Astrocyte (in vitro differentiated cells and primary cell): ENCODE measurements at regions not wholly inside any gene's neighbourhood (a gene's known extent, or its start where the extent isn't known, plus 50 kb on each side); places are given as distances from the start of the nearest gene placed in this dataset.
A peak's percentile ranks its signal among the peaks of the same experiment; 100 is the strongest.

Source experiments
- DNase-seq: peaks from one replicate; pipeline ENCODE4 v3.0.0-alpha.2; 2010; ENCODE audit warnings: low read depth
- FAIRE-seq: peaks from 2 replicates; lab custom pipeline; 2011; peaks lifted over from hg19 to GRCh38; lab: Jason Lieb, UNC
- H2AFZ ChIP-seq: 2 replicates; pipeline ENCODE4 v1.6.0; 2012; ENCODE audit warnings: low read depth, low read length, inconsistent platforms
- H3K27ac ChIP-seq: 2 replicates; pipeline ENCODE4 v1.5.1; 2011; ENCODE audit warnings: low read depth, low read length, inconsistent platforms
- H3K27me3 ChIP-seq: 2 replicates; pipeline ENCODE4 v1.6.0; 2011; ENCODE audit warnings: low read length, inconsistent platforms; ENCODE audit not compliant: insufficient read depth
- H3K36me3 ChIP-seq: 2 replicates; pipeline ENCODE4 v1.5.1; 2011; ENCODE audit warnings: low read length, inconsistent platforms; ENCODE audit not compliant: insufficient read depth
- H3K4me1 ChIP-seq: 2 replicates; pipeline ENCODE4 v1.5.1; 2011; ENCODE audit warnings: low read length, inconsistent platforms; ENCODE audit not compliant: insufficient read depth
- H3K4me2 ChIP-seq: 2 replicates; pipeline ENCODE4 v1.6.0; 2012; ENCODE audit warnings: low read length, inconsistent platforms
- H3K4me3 ChIP-seq: 2 replicates; pipeline ENCODE4 v1.5.1; 2011; ENCODE audit warnings: low read depth, mild to moderate bottlenecking, low read length, inconsistent platforms; ENCODE audit not compliant: insufficient read depth
- H3K79me2 ChIP-seq: 2 replicates; pipeline ENCODE4 v1.6.0; 2012; ENCODE audit warnings: mild to moderate bottlenecking, low read length, inconsistent platforms; ENCODE audit not compliant: insufficient read depth
- H3K9ac ChIP-seq: 2 replicates; pipeline ENCODE4 v1.6.0; 2012; ENCODE audit warnings: mild to moderate bottlenecking, low read length, inconsistent platforms
- H3K9me3 ChIP-seq: 2 replicates; pipeline ENCODE4 v1.5.1; 2012; ENCODE audit warnings: low read depth, mild to moderate bottlenecking, low read length, inconsistent platforms; ENCODE audit not compliant: insufficient read depth
- H4K20me1 ChIP-seq: 2 replicates; pipeline ENCODE4 v1.6.0; 2012; ENCODE audit warnings: low read length, inconsistent platforms; ENCODE audit not compliant: insufficient read depth
- H3K27ac Mint-ChIP-seq: one replicate; pipeline ENCODE4 v1.8.0; 2021; ENCODE audit warnings: mild to moderate bottlenecking, mixed read lengths; ENCODE audit not compliant: unreplicated experiment
- H3K27me3 Mint-ChIP-seq: one replicate; pipeline ENCODE4 v1.8.0; 2021; ENCODE audit warnings: low read depth, mixed read lengths; ENCODE audit not compliant: unreplicated experiment
- H3K36me3 Mint-ChIP-seq: one replicate; pipeline ENCODE4 v1.8.0; 2021; ENCODE audit warnings: low read depth, mixed read lengths; ENCODE audit not compliant: unreplicated experiment
- H3K4me1 Mint-ChIP-seq: one replicate; pipeline ENCODE4 v1.8.0; 2021; ENCODE audit warnings: low read depth, mixed read lengths; ENCODE audit not compliant: unreplicated experiment
- H3K4me3 Mint-ChIP-seq: one replicate; pipeline ENCODE4 v1.8.0; 2021; ENCODE audit warnings: mild to moderate bottlenecking, moderate library complexity, mixed read lengths; ENCODE audit not compliant: unreplicated experiment
- H3K9me3 Mint-ChIP-seq: one replicate; pipeline ENCODE4 v1.8.0; 2021; ENCODE audit warnings: mild to moderate bottlenecking, mixed read lengths; ENCODE audit not compliant: unreplicated experiment
- EZH2 ChIP-seq: IDR thresholded peaks from 2 replicates; pipeline ENCODE4 v1.6.1; 2012; ENCODE audit warnings: mild to moderate bottlenecking, low read length, inconsistent platforms; ENCODE audit not compliant: insufficient read depth
- TF ChIP-seq, protein P1 (sequence below): IDR thresholded peaks from 2 replicates; pipeline ENCODE4 v1.5.1; 2011; ENCODE audit warnings: low read depth, mild to moderate bottlenecking, inconsistent platforms, low read length, moderate library complexity; ENCODE audit not compliant: insufficient read depth

GRCh38 chr12:28610401-28611114 is 420.3 kb downstream of the CCDC91 start:
- Mint-ChIP-seq H3K4me1 (peaks cover 11% of the 10 kb centered on the region), H3K36me3 (no peaks in the 10 kb centered on the region)
- TF ChIP-seq, protein P1, sequence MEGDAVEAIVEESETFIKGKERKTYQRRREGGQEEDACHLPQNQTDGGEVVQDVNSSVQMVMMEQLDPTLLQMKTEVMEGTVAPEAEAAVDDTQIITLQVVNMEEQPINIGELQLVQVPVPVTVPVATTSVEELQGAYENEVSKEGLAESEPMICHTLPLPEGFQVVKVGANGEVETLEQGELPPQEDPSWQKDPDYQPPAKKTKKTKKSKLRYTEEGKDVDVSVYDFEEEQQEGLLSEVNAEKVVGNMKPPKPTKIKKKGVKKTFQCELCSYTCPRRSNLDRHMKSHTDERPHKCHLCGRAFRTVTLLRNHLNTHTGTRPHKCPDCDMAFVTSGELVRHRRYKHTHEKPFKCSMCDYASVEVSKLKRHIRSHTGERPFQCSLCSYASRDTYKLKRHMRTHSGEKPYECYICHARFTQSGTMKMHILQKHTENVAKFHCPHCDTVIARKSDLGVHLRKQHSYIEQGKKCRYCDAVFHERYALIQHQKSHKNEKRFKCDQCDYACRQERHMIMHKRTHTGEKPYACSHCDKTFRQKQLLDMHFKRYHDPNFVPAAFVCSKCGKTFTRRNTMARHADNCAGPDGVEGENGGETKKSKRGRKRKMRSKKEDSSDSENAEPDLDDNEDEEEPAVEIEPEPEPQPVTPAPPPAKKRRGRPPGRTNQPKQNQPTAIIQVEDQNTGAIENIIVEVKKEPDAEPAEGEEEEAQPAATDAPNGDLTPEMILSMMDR, result no peak
- TF ChIP-seq EZH2, result no peak

GRCh38 chr12:28611115-28611435 is 420.8 kb downstream of the CCDC91 start:
- no peaks in the 10 kb centered on the region for H3K79me2 ChIP-seq
- TF ChIP-seq, protein P1, result no peak
- no peak for TF ChIP-seq EZH2
- H3K4me3 Mint-ChIP-seq, result no peak overlapping the region
- no peak overlapping the region for H3K9ac ChIP-seq
- no peaks in the 10 kb centered on the region for H4K20me1 ChIP-seq
- peak overlapping the region; percentile 23 for H3K27ac Mint-ChIP-seq
- H3K27me3 Mint-ChIP-seq, result peaks cover 2% of the 10 kb centered on the region
- H3K4me1 Mint-ChIP-seq, result peaks cover 11% of the 10 kb centered on the region
- no peak overlapping the region for H2AFZ ChIP-seq
- no peaks in the 10 kb centered on the region for H3K27me3 ChIP-seq
- peaks cover 10% of the 10 kb centered on the region for H3K4me1 ChIP-seq
- no peak for FAIRE-seq
- H3K4me2 ChIP-seq, result peak overlapping the region; percentile 8
- H3K36me3 ChIP-seq, result no peaks in the 10 kb centered on the region
- no peak overlapping the region for H3K4me3 ChIP-seq
- H3K36me3 Mint-ChIP-seq, result no peaks in the 10 kb centered on the region
- peak; percentile 92 for DNase-seq
- peak overlapping the region; percentile 30 for H3K27ac ChIP-seq
- no peaks in the 10 kb centered on the region for H3K9me3 ChIP-seq
- H3K9me3 Mint-ChIP-seq, result peaks cover 19% of the 10 kb centered on the region

More at GRCh38 chr12:28610401-28611114, 420.3 kb downstream of the CCDC91 start:
- H3K4me2 ChIP-seq, result no peak overlapping the region
- Mint-ChIP-seq H3K4me3 (no peak overlapping the region), H3K27me3 (peaks cover 2% of the 10 kb centered on the region), H3K9me3 (peaks cover 19% of the 10 kb centered on the region), H3K27ac (no peak overlapping the region)
- H3K79me2 ChIP-seq, result no peaks in the 10 kb centered on the region
- H4K20me1 ChIP-seq, result no peaks in the 10 kb centered on the region
- H3K9me3 ChIP-seq, result no peaks in the 10 kb centered on the region
- H3K36me3 ChIP-seq, result no peaks in the 10 kb centered on the region
- no peak for DNase-seq
- H2AFZ ChIP-seq, result no peak overlapping the region
- FAIRE-seq, result no peak
- H3K4me3 ChIP-seq, result no peak overlapping the region
- peaks cover 10% of the 10 kb centered on the region for H3K4me1 ChIP-seq
- H3K27ac ChIP-seq, result peak overlapping the region; percentile 30
- H3K27me3 ChIP-seq, result no peaks in the 10 kb centered on the region
- H3K9ac ChIP-seq, result no peak overlapping the region

GRCh38 chr12:28611449-28611848 is 421.2 kb downstream of the CCDC91 start:
- no peak overlapping the region for H3K4me3 Mint-ChIP-seq
- H3K36me3 ChIP-seq, result no peaks in the 10 kb centered on the region
- peaks cover 2% of the 10 kb centered on the region for H3K27me3 Mint-ChIP-seq
- peaks cover 11% of the 10 kb centered on the region for H3K4me1 Mint-ChIP-seq
- peaks cover 19% of the 10 kb centered on the region for H3K9me3 Mint-ChIP-seq
- H4K20me1 ChIP-seq, result no peaks in the 10 kb centered on the region
- H2AFZ ChIP-seq, result no peak overlapping the region
- no peaks in the 10 kb centered on the region for H3K36me3 Mint-ChIP-seq
- no peak for DNase-seq
- peak overlapping the region; percentile 30 for H3K27ac ChIP-seq
- no peaks in the 10 kb centered on the region for H3K79me2 ChIP-seq
- no peak for FAIRE-seq
- peak overlapping the region; percentile 23 for H3K27ac Mint-ChIP-seq
- H3K4me3 ChIP-seq, result no peak overlapping the region
- no peak for TF ChIP-seq EZH2
- TF ChIP-seq, protein P1, result no peak
- no peaks in the 10 kb centered on the region for H3K9me3 ChIP-seq
- peak overlapping the region; percentile 8 for H3K4me2 ChIP-seq
- H3K4me1 ChIP-seq, result peaks cover 10% of the 10 kb centered on the region
- H3K9ac ChIP-seq, result no peak overlapping the region
- H3K27me3 ChIP-seq, result no peaks in the 10 kb centered on the region
